DND-41 (cell line): ENCODE measurements at regions not wholly inside any gene's neighbourhood (a gene's known extent, or its start where the extent isn't known, plus 50 kb on each side); places are given as distances from the start of the nearest gene placed in this dataset.

Experiments used
- ATAC-seq: fragments of 200-7000 bp; cut with Tn5 transposase; 3 replicates; pipeline ENCODE4 v1.9.1; 2021; ENCODE audit warnings: low read depth; ENCODE audit not compliant: insufficient read depth
- DNase-seq: peaks from one replicate; pipeline ENCODE4 v3.0.0-alpha.2; 2020
- H2AFZ ChIP-seq: 2 replicates; pipeline ENCODE4 v1.6.0; 2012; ENCODE audit warnings: low read depth, low read length
- H3K27ac ChIP-seq: 2 replicates; pipeline ENCODE4 v1.5.1; 2012; ENCODE audit warnings: low read length, inconsistent platforms
- H3K27me3 ChIP-seq: fragments of 200-600 bp; sonication (generic); 2 replicates; pipeline ENCODE4 v1.6.0; 2012; ENCODE audit warnings: low read length, mild to moderate bottlenecking, inconsistent platforms; ENCODE audit not compliant: insufficient read depth, poor library complexity
- H3K36me3 ChIP-seq: 2 replicates; pipeline ENCODE4 v1.5.1; 2012; ENCODE audit warnings: low read length, inconsistent platforms; ENCODE audit not compliant: insufficient read depth
- H3K4me1 ChIP-seq: 2 replicates; pipeline ENCODE4 v1.5.1; 2012; ENCODE audit warnings: mild to moderate bottlenecking, low read length; ENCODE audit not compliant: insufficient read depth
- H3K4me2 ChIP-seq: 2 replicates; pipeline ENCODE4 v1.6.0; 2012; ENCODE audit warnings: mild to moderate bottlenecking, moderate library complexity, low read length, inconsistent platforms; ENCODE audit not compliant: insufficient read depth
- H3K4me3 ChIP-seq, 2 experiments: fragments of 200-600 bp in 1 of 2; shearing (Covaris generic) in 1 of 2; 2 replicates each; pipeline ENCODE4 v1.5.1; 2012 to 2016; ENCODE audit warnings: inconsistent platforms in 2 of 2, low read length in 2 of 2, mild to moderate bottlenecking in 2 of 2, low read depth in 1 of 2, moderate library complexity in 1 of 2
- H3K79me2 ChIP-seq: 2 replicates; pipeline ENCODE4 v1.6.0; 2012; ENCODE audit warnings: low read length, inconsistent platforms; ENCODE audit not compliant: insufficient read depth
- H3K9ac ChIP-seq: 2 replicates; pipeline ENCODE4 v1.6.0; 2012; ENCODE audit warnings: low read depth, mild to moderate bottlenecking, inconsistent platforms, low read length, moderate library complexity
- H3K9me3 ChIP-seq: 2 replicates; pipeline ENCODE4 v1.5.1; 2012; ENCODE audit warnings: low read length, moderate library complexity, mild to moderate bottlenecking, inconsistent platforms; ENCODE audit not compliant: insufficient read depth, severe bottlenecking
- H4K20me1 ChIP-seq: 2 replicates; pipeline ENCODE4 v1.6.0; 2012; ENCODE audit warnings: low read length; ENCODE audit not compliant: insufficient read depth
- EZH2 ChIP-seq: IDR thresholded peaks from 3 replicates; pipeline ENCODE4 v1.6.1; 2012; ENCODE audit warnings: borderline replicate concordance, low read depth, mild to moderate bottlenecking, moderate library complexity, low read length, inconsistent platforms; ENCODE audit not compliant: severe bottlenecking
- TF ChIP-seq, protein P1 (sequence below): IDR thresholded peaks from 2 replicates; pipeline ENCODE4 v1.5.1; 2012; ENCODE audit warnings: borderline replicate concordance, low read length, moderate library complexity, mild to moderate bottlenecking; ENCODE audit not compliant: poor library complexity, severe bottlenecking; ENCODE audit errors: extremely low read depth

DNA sequence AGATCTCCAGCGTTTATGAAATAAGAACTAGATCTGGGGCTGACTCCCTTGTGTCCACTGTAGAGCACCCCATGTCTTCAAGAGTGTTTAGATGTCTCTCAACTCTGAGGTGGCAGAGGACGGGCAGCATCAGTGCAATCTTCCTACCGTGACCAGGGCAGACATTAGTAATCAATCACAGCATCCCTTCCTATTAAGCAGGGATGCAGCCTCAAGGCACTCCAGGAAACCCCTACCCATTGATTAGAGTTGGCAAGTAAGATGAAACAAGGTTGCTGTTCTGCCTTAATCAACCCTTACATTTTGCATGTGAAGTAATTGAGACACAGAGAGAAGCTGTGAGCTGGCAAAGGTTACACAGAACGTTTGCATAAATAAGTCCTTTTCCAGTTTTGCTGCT lies 283.7 kb upstream of the ZMIZ1 start:
- Histone ChIP-seq H2AFZ (no peak overlapping the region), H3K4me2 (no peak overlapping the region)
- TF ChIP-seq, protein P1, sequence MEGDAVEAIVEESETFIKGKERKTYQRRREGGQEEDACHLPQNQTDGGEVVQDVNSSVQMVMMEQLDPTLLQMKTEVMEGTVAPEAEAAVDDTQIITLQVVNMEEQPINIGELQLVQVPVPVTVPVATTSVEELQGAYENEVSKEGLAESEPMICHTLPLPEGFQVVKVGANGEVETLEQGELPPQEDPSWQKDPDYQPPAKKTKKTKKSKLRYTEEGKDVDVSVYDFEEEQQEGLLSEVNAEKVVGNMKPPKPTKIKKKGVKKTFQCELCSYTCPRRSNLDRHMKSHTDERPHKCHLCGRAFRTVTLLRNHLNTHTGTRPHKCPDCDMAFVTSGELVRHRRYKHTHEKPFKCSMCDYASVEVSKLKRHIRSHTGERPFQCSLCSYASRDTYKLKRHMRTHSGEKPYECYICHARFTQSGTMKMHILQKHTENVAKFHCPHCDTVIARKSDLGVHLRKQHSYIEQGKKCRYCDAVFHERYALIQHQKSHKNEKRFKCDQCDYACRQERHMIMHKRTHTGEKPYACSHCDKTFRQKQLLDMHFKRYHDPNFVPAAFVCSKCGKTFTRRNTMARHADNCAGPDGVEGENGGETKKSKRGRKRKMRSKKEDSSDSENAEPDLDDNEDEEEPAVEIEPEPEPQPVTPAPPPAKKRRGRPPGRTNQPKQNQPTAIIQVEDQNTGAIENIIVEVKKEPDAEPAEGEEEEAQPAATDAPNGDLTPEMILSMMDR, result no peak

GRCh38 chr10:78785991-78786390 lies 282.8 kb upstream of the ZMIZ1 start:
- no peak overlapping the region for H3K9ac ChIP-seq
- no peak for ATAC-seq
- H3K4me2 ChIP-seq, result no peak overlapping the region
- H3K79me2 ChIP-seq, result no peaks in the 10 kb centered on the region
- no peaks in the 10 kb centered on the region for H3K4me1 ChIP-seq
- no peak overlapping the region for H2AFZ ChIP-seq
- DNase-seq, result no peak
- no peak overlapping the region for H3K4me3 ChIP-seq
- peaks cover 12% of the 10 kb centered on the region for H3K27me3 ChIP-seq
- H3K36me3 ChIP-seq, result no peaks in the 10 kb centered on the region
- no peaks in the 10 kb centered on the region for H4K20me1 ChIP-seq
- TF ChIP-seq, protein P1, result no peak
- no peak for TF ChIP-seq EZH2
- H3K27ac ChIP-seq, result no peak overlapping the region
- H3K9me3 ChIP-seq, result no peaks in the 10 kb centered on the region

More for the DNA sequence above, 283.7 kb upstream of the ZMIZ1 start:
- Histone ChIP-seq H3K4me1 (no peaks in the 10 kb centered on the region), H3K27ac (no peak overlapping the region), H3K9ac (no peak overlapping the region), H3K79me2 (no peaks in the 10 kb centered on the region), H3K27me3 (peaks cover 12% of the 10 kb centered on the region), H3K9me3 (no peaks in the 10 kb centered on the region), H3K36me3 (no peaks in the 10 kb centered on the region), H3K4me3 (no peak overlapping the region), H4K20me1 (no peaks in the 10 kb centered on the region)
- no peak for ATAC-seq
- no peak for DNase-seq

DNA sequence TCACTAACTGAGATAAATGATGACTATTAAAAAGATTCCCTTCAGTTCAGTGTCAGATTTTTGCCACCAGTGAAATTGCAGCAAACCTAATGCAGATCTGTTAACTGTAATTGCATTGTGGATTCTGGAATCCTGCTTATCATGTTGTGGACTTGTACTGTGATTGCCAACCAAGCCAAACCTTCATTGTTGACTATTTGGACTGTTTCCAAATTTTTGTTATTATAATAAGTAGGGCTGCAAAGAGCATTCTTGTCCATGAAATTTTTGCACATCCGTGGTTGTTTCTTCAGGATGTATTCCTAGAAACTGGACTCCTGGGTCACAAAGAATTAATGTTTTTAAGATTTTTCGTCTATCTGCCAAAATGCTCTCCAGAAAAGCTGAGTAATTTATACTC lies 281.6 kb upstream of the ZMIZ1 start:
- H3K9me3 ChIP-seq, result no peaks in the 10 kb centered on the region
- H3K9ac ChIP-seq, result no peak overlapping the region
- H3K4me1 ChIP-seq, result no peaks in the 10 kb centered on the region
- TF ChIP-seq, protein P1, result no peak
- TF ChIP-seq EZH2, result no peak
- H4K20me1 ChIP-seq, result no peaks in the 10 kb centered on the region
- DNase-seq, result no peak
- H3K4me2 ChIP-seq, result no peak overlapping the region
- H3K27ac ChIP-seq, result no peak overlapping the region
- ATAC-seq, result no peak
- H3K27me3 ChIP-seq, result peaks cover 12% of the 10 kb centered on the region
- no peak overlapping the region for H3K4me3 ChIP-seq
- H2AFZ ChIP-seq, result no peak overlapping the region
- H3K79me2 ChIP-seq, result no peaks in the 10 kb centered on the region
- no peaks in the 10 kb centered on the region for H3K36me3 ChIP-seq
